ENCODE measurements at regions not wholly inside any gene's neighbourhood (a gene's known extent, or its start where the extent isn't known, plus 50 kb on each side); places are given as distances from the start of the nearest gene placed in this dataset.

GRCh38 chr13:40456397-40456953 lies 210.0 kb downstream of the FOXO1 start:
- DNase-seq (ENCODE audit: low spot score), result no peak

GRCh38 chr13:40456979-40457553 lies 209.4 kb downstream of the FOXO1 start:
- no peak for DNase-seq (ENCODE audit: low spot score)

GRCh38 chr13:40457929-40458719 lies 208.3 kb downstream of the FOXO1 start:
- DNase-seq (ENCODE audit: low spot score), result no peak

- DNase-seq (ENCODE audit: low spot score), result no peak
Measured at GRCh38 chr13:40458720-40458990, 207.8 kb downstream of the FOXO1 start.

GRCh38 chr13:40460116-40460515 lies 206.3 kb downstream of the FOXO1 start:
- DNase-seq (ENCODE audit: low spot score), result no peak

GRCh38 chr13:40464337-40465014 lies 202.0 kb downstream of the FOXO1 start:
- no peak for DNase-seq (ENCODE audit: low spot score)

- no peak for DNase-seq (ENCODE audit: low spot score)
Measured at GRCh38 chr13:40465015-40465390, 201.4 kb downstream of the FOXO1 start.

GRCh38 chr13:40466272-40466671 lies 200.2 kb downstream of the FOXO1 start:
- DNase-seq (ENCODE audit: low spot score), result no peak

GRCh38 chr13:40468227-40468838 lies 198.1 kb downstream of the FOXO1 start:
- DNase-seq (ENCODE audit: low spot score), result no peak

GRCh38 chr13:40469581-40470310 lies 196.7 kb downstream of the FOXO1 start:
- DNase-seq (ENCODE audit: low spot score), result no peak

GRCh38 chr13:40470660-40471059 lies 195.8 kb downstream of the FOXO1 start:
- no peak for DNase-seq (ENCODE audit: low spot score)

- DNase-seq (ENCODE audit: low spot score), result no peak
Measured at GRCh38 chr13:40471076-40471475, 195.4 kb downstream of the FOXO1 start.

GRCh38 chr13:40471911-40472310 lies 194.5 kb downstream of the FOXO1 start:
- DNase-seq (ENCODE audit: low spot score), result no peak

GRCh38 chr13:40472427-40473220 lies 193.8 kb downstream of the FOXO1 start:
- no peak for DNase-seq (ENCODE audit: low spot score)

GRCh38 chr13:40475617-40476016 lies 190.8 kb downstream of the FOXO1 start:
- no peak for DNase-seq (ENCODE audit: low spot score)

- DNase-seq (ENCODE audit: low spot score), result no peak
Measured at GRCh38 chr13:40476175-40476958, 190.1 kb downstream of the FOXO1 start.

GRCh38 chr13:40477623-40478608 lies 188.5 kb downstream of the FOXO1 start:
- no peak for DNase-seq (ENCODE audit: low spot score)

GRCh38 chr13:40478775-40479174 lies 187.7 kb downstream of the FOXO1 start:
- DNase-seq (ENCODE audit: low spot score), result no peak

- no peak for DNase-seq (ENCODE audit: low spot score)
Measured at GRCh38 chr13:40479196-40479845, 187.1 kb downstream of the FOXO1 start.
